ENCODE measurements at regions not wholly inside any gene's neighbourhood (a gene's known extent, or its start where the extent isn't known, plus 50 kb on each side); places are given as distances from the start of the nearest gene placed in this dataset.

GRCh38 chr6:147653631-147654030 is 145.1 kb downstream of the SAMD5 start:
- H3K9ac ChIP-seq (ENCODE audit: low read length in 3 of 3): no peak overlapping the region
- intact Hi-C loops (cut with DNase I): no loop called here
- DNase-seq (no peak), FAIRE-seq (no peak)
- no peaks in the 10 kb centered on the region for H3K9me3 ChIP-seq (ENCODE audit: control insufficient read depth in 2 of 3, insufficient read depth in 1 of 3, low read length in 3 of 3)
- no peak overlapping the region for H3K4me3 ChIP-seq (ENCODE audit: low read length in 3 of 3)
- no peak for TF ChIP-seq CTCF (IDR thresholded peaks at IDR 0.05; ENCODE audit: borderline replicate concordance, extremely low read depth, insufficient read depth)
- H3K27ac ChIP-seq (ENCODE audit: low read depth in 2 of 2, low read length in 2 of 2): no peak overlapping the region
- H3K36me3 ChIP-seq (ENCODE audit: control insufficient read depth in 2 of 3, insufficient read depth in 3 of 3, low read length in 3 of 3): no peaks in the 10 kb centered on the region
- peaks cover 0 to 7% (median 5%) of the 10 kb centered on the region in 3 donors for H3K4me1 ChIP-seq (ENCODE audit: control insufficient read depth in 2 of 3, insufficient read depth in 2 of 3, low read depth in 1 of 3, low read length in 3 of 3)
- H3K27me3 ChIP-seq (ENCODE audit: control insufficient read depth, insufficient read depth, low read length): no peaks in the 10 kb centered on the region

GRCh38 chr6:147654103-147654845 is 145.8 kb downstream of the SAMD5 start:
- H3K4me3 ChIP-seq (ENCODE audit: low read length in 3 of 3): no peak overlapping the region
- H3K4me1 ChIP-seq (ENCODE audit: control insufficient read depth in 2 of 3, insufficient read depth in 2 of 3, low read depth in 1 of 3, low read length in 3 of 3): peaks cover 0 to 7% (median 5%) of the 10 kb centered on the region in 3 donors
- no peaks in the 10 kb centered on the region for H3K27me3 ChIP-seq (ENCODE audit: control insufficient read depth, insufficient read depth, low read length)
- no peaks in the 10 kb centered on the region for H3K36me3 ChIP-seq (ENCODE audit: control insufficient read depth in 2 of 3, insufficient read depth in 3 of 3, low read length in 3 of 3)
- FAIRE-seq (no peak), DNase-seq (no peak)
- H3K9me3 ChIP-seq (ENCODE audit: control insufficient read depth in 2 of 3, insufficient read depth in 1 of 3, low read length in 3 of 3): no peaks in the 10 kb centered on the region
- intact Hi-C loops (cut with DNase I): no loop called here
- H3K9ac ChIP-seq (ENCODE audit: low read length in 3 of 3): no peak overlapping the region
- no peak overlapping the region for H3K27ac ChIP-seq (ENCODE audit: low read depth in 2 of 2, low read length in 2 of 2)
- TF ChIP-seq CTCF (IDR thresholded peaks at IDR 0.05; ENCODE audit: borderline replicate concordance, extremely low read depth, insufficient read depth): no peak

GRCh38 chr6:147660334-147661311 is 152.1 kb downstream of the SAMD5 start:
- H3K36me3 ChIP-seq (ENCODE audit: control insufficient read depth in 2 of 3, insufficient read depth in 3 of 3, low read length in 3 of 3): no peaks in the 10 kb centered on the region
- intact Hi-C loops (cut with DNase I): no loop called here
- no peak overlapping the region for H3K27ac ChIP-seq (ENCODE audit: low read depth in 2 of 2, low read length in 2 of 2)
- H3K4me1 ChIP-seq (ENCODE audit: control insufficient read depth in 2 of 3, insufficient read depth in 2 of 3, low read depth in 1 of 3, low read length in 3 of 3): no peaks in the 10 kb centered on the region
- no peak overlapping the region for H3K9ac ChIP-seq (ENCODE audit: low read length in 3 of 3)
- FAIRE-seq: no peak
- no peak overlapping the region for H3K4me3 ChIP-seq (ENCODE audit: low read length in 3 of 3)
- DNase-seq: no peak
- no peak for TF ChIP-seq CTCF (IDR thresholded peaks at IDR 0.05; ENCODE audit: borderline replicate concordance, extremely low read depth, insufficient read depth)
- no peaks in the 10 kb centered on the region for H3K27me3 ChIP-seq (ENCODE audit: control insufficient read depth, insufficient read depth, low read length)
- H3K9me3 ChIP-seq (ENCODE audit: control insufficient read depth in 2 of 3, insufficient read depth in 1 of 3, low read length in 3 of 3): no peaks in the 10 kb centered on the region

Measured in kidney (tissue), 13 donors.